Natural killer cell (primary cell): ENCODE measurements at regions not wholly inside any gene's neighbourhood (a gene's known extent, or its start where the extent isn't known, plus 50 kb on each side); places are given as distances from the start of the nearest gene placed in this dataset.

Experiments
- ATAC-seq, 3 donors: fragments of 150-1000 bp in 2 of 3; fragments of 200-7000 bp in 1 of 3; cut with Tn5 transposase; 1 replicate in 1 of 3; 2 replicates in 2 of 3; pipeline ENCODE4 v1.10.0; 2021; ENCODE audit warnings: mild to moderate bottlenecking in 2 of 3, moderate library complexity in 2 of 3
- DNase-seq, 2 donors: peaks; one replicate each; pipeline versions ENCODE4 v3.0.0 to v3.0.0-alpha.2; 2013 to 2021; ENCODE audit warnings: mixed read lengths in 1 of 2
- H3K27ac ChIP-seq: one replicate; pipeline ENCODE4 v1.5.1; 2013; ENCODE audit warnings: mild to moderate bottlenecking, low read length
- H3K27me3 ChIP-seq: one replicate; pipeline ENCODE4 v1.6.1; 2013; ENCODE audit warnings: low read length; ENCODE audit not compliant: control insufficient read depth, insufficient read depth
- H3K36me3 ChIP-seq: one replicate; pipeline ENCODE4 v1.6.1; 2013; ENCODE audit warnings: low read length; ENCODE audit not compliant: control insufficient read depth, insufficient read depth
- H3K4me1 ChIP-seq: one replicate; pipeline ENCODE4 v1.6.1; 2013; ENCODE audit warnings: low read length; ENCODE audit not compliant: control insufficient read depth, insufficient read depth
- H3K4me3 ChIP-seq: one replicate; pipeline ENCODE4 v1.5.1; 2013; ENCODE audit warnings: low read length
- H3K9me3 ChIP-seq: one replicate; pipeline ENCODE4 v1.6.1; 2013; ENCODE audit warnings: low read length; ENCODE audit not compliant: control insufficient read depth, insufficient read depth
- H3K27ac Mint-ChIP-seq, 2 donors: one replicate each; pipeline ENCODE4 v1.8.0; 2022; ENCODE audit warnings: mild to moderate bottlenecking in 2 of 2, mixed read lengths in 2 of 2, moderate library complexity in 1 of 2
- H3K27me3 Mint-ChIP-seq, 2 donors: one replicate each; pipeline ENCODE4 v1.8.0; 2022; ENCODE audit warnings: low read depth in 2 of 2, mixed read lengths in 2 of 2
- H3K36me3 Mint-ChIP-seq: one replicate; pipeline ENCODE4 v1.8.0; 2022; ENCODE audit warnings: mixed read lengths
- H3K4me1 Mint-ChIP-seq, 2 donors: one replicate each; pipeline ENCODE4 v1.8.0; 2022; ENCODE audit warnings: mixed read lengths in 2 of 2
- H3K4me3 Mint-ChIP-seq: one replicate; pipeline ENCODE4 v1.8.0; 2022; ENCODE audit warnings: mild to moderate bottlenecking, moderate library complexity, mixed read lengths
- H3K9me3 Mint-ChIP-seq, 2 donors: one replicate each; pipeline ENCODE4 v1.8.0; 2022; ENCODE audit warnings: mixed read lengths in 2 of 2
- CTCF ChIP-seq: fragments of 200-600 bp; IDR thresholded peaks from one replicate; pipeline ENCODE4 v1.8.0; 2022; ENCODE audit warnings: antibody characterized with exemption
- WGBS: methylation state at CpG from one replicate; pipeline ENCODE4 v1.1.7; 2013; ENCODE audit warnings: missing lambda C conversion rate; ENCODE audit not compliant: insufficient coverage; 5-methylcytosine and 5-hydroxymethylcytosine counted together
- intact Hi-C: fragments of 100-400 bp; cut with micrococcal nuclease; formaldehyde crosslinking; loops from one replicate; pipeline ENCODE4 v1.14.2; 2022

GRCh38 chr5:101894985-101895384, 401.1 kb downstream of the SLCO4C1 start:
- H3K4me3 ChIP-seq = no peak overlapping the region
- ATAC-seq = no peak
- no peak for DNase-seq
- H3K27ac Mint-ChIP-seq = no peak overlapping the region
- H3K4me1 ChIP-seq = no peaks in the 10 kb centered on the region
- intact Hi-C loops = no loop called here
- H3K36me3 Mint-ChIP-seq = peaks cover 5% of the 10 kb centered on the region
- no peaks in the 10 kb centered on the region for H3K9me3 ChIP-seq
- no peaks in the 10 kb centered on the region for H3K4me1 Mint-ChIP-seq
- H3K9me3 Mint-ChIP-seq = peaks cover 5 to 6% of the 10 kb centered on the region in 2 donors
- WGBS = 100% methylated on average over 1 of the region's 1 CpG
- no peak for TF ChIP-seq CTCF
- no peaks in the 10 kb centered on the region for H3K27me3 ChIP-seq
- no peaks in the 10 kb centered on the region for H3K36me3 ChIP-seq
- no peak overlapping the region for H3K27ac ChIP-seq
- no peak overlapping the region for H3K4me3 Mint-ChIP-seq
- no peaks in the 10 kb centered on the region for H3K27me3 Mint-ChIP-seq

- TF ChIP-seq CTCF = no peak
- 58% methylated on average over 2 of the region's 2 CpGs for WGBS
These were observed 417.9 kb downstream of the SLCO4C1 start for GRCh38 chr5:101878190-101878589.

GRCh38 chr5:101877451-101877850, 418.6 kb downstream of the SLCO4C1 start:
- H3K27me3 ChIP-seq = no peaks in the 10 kb centered on the region
- intact Hi-C loops = no loop called here
- WGBS = 93% methylated on average over 1 of the region's 1 CpG
- DNase-seq (no peak), ATAC-seq (no peak)
- Mint-ChIP-seq H3K27me3 (no peaks in the 10 kb centered on the region), H3K36me3 (no peaks in the 10 kb centered on the region), H3K4me1 (no peaks in the 10 kb centered on the region), H3K9me3 (peaks cover 0 to 2% of the 10 kb centered on the region in 2 donors), H3K27ac (no peak overlapping the region), H3K4me3 (no peak overlapping the region)
- no peak overlapping the region for H3K27ac ChIP-seq
- TF ChIP-seq CTCF = no peak
- H3K4me3 ChIP-seq = no peak overlapping the region
- no peaks in the 10 kb centered on the region for H3K4me1 ChIP-seq
- H3K9me3 ChIP-seq = no peaks in the 10 kb centered on the region
- no peaks in the 10 kb centered on the region for H3K36me3 ChIP-seq

More at GRCh38 chr5:101878190-101878589, 417.9 kb downstream of the SLCO4C1 start:
- H3K4me1 ChIP-seq = no peaks in the 10 kb centered on the region
- H3K36me3 ChIP-seq = no peaks in the 10 kb centered on the region
- Mint-ChIP-seq H3K4me3 (no peak overlapping the region), H3K27me3 (no peaks in the 10 kb centered on the region), H3K36me3 (no peaks in the 10 kb centered on the region), H3K27ac (no peak overlapping the region), H3K9me3 (peaks cover 0 to 2% of the 10 kb centered on the region in 2 donors), H3K4me1 (no peaks in the 10 kb centered on the region)
- H3K27ac ChIP-seq = no peak overlapping the region
- H3K27me3 ChIP-seq = no peaks in the 10 kb centered on the region
- no peaks in the 10 kb centered on the region for H3K9me3 ChIP-seq
- ATAC-seq = no peak
- intact Hi-C loops = no loop called here
- H3K4me3 ChIP-seq = no peak overlapping the region
- DNase-seq = no peak

- WGBS = no CpG with 5 or more reads among the region's 1 CpG
- Mint-ChIP-seq H3K36me3 (no peaks in the 10 kb centered on the region), H3K27me3 (no peaks in the 10 kb centered on the region), H3K27ac (no peak overlapping the region), H3K4me1 (no peaks in the 10 kb centered on the region), H3K4me3 (no peak overlapping the region), H3K9me3 (peaks cover 0 to 3% of the 10 kb centered on the region in 2 donors)
- Histone ChIP-seq H3K4me3 (no peak overlapping the region), H3K27me3 (no peaks in the 10 kb centered on the region), H3K9me3 (no peaks in the 10 kb centered on the region), H3K4me1 (no peaks in the 10 kb centered on the region), H3K27ac (no peak overlapping the region), H3K36me3 (no peaks in the 10 kb centered on the region)
- DNase-seq (no peak), ATAC-seq (no peak)
- intact Hi-C loops = no loop called here
- TF ChIP-seq CTCF = no peak
These were observed 429.6 kb downstream of the SLCO4C1 start for GRCh38 chr5:101866473-101866872.
